GM18505 (cell line): ENCODE measurements at regions not wholly inside any gene's neighbourhood (a gene's known extent, or its start where the extent isn't known, plus 50 kb on each side); places are given as distances from the start of the nearest gene placed in this dataset.

Experiments used
- ATAC-seq: cut with Tn5 transposase; IDR thresholded peaks from one replicate; pipeline ENCODE4 v1.9.1; 2021; ENCODE audit not compliant: unreplicated experiment
- POLR2A ChIP-seq: IDR thresholded peaks from 4 replicates; pipeline ENCODE4 v1.6.1; 2011; ENCODE audit warnings: borderline replicate concordance; ENCODE audit not compliant: insufficient read depth, insufficient read length; ENCODE audit errors: extremely low read depth

DNA sequence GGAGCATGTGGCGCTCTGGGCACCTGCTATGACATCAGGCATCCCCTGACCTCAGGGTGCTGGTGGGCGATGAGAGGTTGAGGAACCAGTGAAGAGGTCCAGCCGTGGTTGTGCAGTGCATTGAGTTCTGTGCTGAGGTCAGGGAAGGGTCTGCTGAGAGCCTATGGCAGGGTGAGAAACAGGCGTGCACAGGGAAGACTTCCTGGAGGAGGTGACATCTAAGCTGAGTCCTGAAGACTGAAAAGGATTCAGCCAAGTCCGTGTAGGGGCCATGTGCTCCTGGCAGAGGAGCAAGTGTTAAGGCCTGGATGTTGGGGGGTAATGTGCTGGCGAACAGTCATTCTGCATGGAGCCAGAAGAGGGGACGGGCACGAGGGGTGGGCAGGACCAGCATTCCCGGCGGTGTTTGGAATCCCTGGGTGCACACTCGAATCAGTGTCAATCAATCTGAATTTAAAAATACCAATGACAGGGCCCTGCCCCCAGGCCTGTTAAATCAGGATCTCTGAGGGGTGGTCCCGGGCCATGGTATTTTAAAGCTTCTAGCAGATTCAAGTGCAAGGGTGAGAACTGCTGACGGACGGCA lies 65.8 kb upstream of the CIBAR2 start:
- ATAC-seq, result no peak

GRCh38 chr16:85178596-85178995 lies 66.3 kb upstream of the CIBAR2 start:
- TF ChIP-seq POLR2A, result no peak
- no peak for ATAC-seq

More for the DNA sequence above, 65.8 kb upstream of the CIBAR2 start:
- TF ChIP-seq POLR2A, result no peak

GRCh38 chr16:85179344-85180046 lies 67.2 kb upstream of the CIBAR2 start:
- ATAC-seq, result no peak
- TF ChIP-seq POLR2A, result no peak

GRCh38 chr16:85180047-85180826 lies 68.0 kb upstream of the CIBAR2 start:
- no peak for ATAC-seq
- no peak for TF ChIP-seq POLR2A

DNA sequence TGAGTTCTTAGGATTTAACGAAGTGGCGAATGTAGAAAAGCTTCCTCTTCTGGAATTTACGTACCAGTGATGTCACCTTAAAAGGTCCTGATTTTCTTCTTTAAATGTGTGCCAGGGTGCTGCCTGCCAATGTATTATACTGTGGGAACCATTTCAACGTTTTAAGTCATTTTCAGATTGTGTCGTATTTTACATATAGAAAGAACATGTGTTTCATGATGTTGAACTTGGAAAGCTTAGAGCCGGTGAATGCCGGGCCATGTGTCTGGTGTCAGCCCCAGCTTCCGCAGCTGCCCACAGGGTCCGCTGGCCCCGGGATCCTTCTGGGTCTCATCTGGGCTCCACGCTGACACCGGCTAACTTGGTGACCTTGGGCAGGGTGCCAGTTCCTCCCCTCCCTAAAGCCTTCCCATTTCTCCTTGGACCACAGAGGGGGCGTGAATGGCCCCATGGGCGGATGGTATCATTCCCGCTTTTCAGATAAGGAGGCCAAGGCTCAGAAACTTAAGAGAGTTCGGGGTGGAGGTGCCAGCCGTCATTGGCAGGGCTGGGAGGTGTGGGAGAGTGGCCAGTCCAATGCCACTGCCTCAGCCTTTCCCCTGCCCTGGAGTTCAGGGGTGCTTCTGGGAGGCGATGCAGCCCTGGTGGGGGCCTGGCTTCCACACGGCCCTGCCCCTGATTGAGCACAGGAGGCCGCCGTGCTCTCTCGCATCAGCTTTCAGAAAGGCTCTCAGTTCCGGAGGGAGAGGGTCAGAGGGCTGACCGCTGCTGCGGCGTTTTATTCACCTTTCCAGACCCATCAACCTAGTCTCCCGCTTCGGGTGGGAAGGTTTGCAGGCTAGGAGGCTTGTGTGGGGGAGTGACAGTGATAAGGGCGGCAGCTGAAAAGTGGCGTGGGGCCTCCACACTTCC lies 68.8 kb upstream of the CIBAR2 start:
- ATAC-seq, result no peak
- TF ChIP-seq POLR2A, result no peak

- ATAC-seq, result no peak
- TF ChIP-seq POLR2A, result no peak
These were observed 69.5 kb upstream of the CIBAR2 start for GRCh38 chr16:85181739-85182129.

DNA sequence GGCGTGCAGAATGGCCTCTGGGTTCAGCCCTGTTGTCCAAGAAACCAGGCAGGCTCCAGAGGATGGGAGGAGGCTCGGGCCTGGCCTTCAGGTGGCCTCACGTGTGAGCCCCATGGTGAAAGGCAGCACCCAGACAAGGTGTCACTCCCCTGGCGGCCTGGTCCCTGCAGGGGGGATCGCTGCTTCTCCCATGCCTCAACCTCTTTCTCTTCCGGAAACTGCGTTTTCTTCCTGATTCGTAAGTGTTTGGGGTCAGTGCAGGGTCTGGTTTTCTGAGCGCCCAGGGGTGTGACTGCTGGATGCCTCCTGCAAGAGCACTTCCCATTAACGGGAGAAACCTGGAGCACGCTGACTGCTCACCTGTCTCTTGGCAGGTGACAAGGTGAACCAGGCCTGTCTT lies 70.0 kb upstream of the CIBAR2 start:
- no peak for ATAC-seq
- TF ChIP-seq POLR2A, result no peak

GRCh38 chr16:85182774-85183173 lies 70.5 kb upstream of the CIBAR2 start:
- ATAC-seq, result no peak
- no peak for TF ChIP-seq POLR2A

GRCh38 chr16:85183564-85183963 lies 71.3 kb upstream of the CIBAR2 start:
- ATAC-seq, result no peak
- no peak for TF ChIP-seq POLR2A

DNA sequence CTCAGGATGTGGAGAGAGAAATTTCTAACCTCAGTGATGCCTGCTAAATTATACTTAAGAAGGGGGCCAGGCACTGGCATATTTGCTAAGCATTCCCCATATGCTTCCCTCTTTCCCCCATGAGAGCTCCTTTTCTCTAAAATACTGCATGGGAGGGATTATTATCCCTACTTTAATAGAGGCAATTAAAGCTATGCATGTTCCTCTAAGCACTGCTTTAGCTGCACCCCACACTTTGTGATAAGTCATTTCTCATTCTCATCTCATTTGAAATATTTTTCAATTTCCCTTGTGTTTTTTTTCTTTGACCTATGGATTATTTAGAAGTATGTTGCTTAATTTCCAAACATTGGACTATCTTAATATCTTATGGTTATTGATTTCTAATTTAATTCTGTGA lies 72.1 kb upstream of the CIBAR2 start:
- no peak for TF ChIP-seq POLR2A
- ATAC-seq, result no peak

DNA sequence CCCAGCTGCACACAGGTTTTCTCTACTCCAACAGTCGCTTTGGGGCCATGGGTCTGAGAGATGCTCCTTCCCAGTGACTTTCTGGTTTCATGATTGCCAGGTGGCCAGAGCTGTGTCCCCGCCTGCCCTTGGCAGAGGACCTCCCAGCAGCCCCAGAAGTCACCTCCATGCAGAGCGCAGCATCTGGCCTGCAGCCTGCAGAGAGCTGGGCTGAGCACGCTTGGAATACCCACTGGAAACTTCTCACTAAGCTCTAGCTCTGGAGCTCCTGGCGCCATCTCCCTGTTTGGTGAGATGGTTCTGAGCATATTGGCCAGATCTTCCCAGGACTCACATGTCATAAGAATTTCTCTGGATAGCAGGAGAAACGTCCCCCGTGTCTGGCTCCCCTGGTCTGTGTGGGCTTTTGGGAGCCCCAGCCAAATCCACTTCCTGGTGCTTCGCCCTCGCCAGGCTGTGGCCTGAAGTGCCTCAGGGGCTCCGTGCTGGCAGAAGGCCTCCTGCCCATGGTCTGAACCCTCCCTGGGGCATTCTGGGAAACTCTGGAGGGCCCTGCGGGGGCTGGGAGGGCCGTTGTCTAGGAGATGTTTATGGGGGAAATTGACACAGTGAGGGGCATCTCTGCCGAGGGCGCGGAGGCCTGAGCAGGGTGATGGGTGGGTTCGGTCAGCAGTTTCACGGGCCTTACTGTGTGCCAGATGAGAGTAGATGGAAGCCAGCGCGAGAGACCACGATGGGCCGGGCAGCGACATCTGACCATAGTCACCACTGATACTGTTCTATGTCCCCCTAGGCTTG lies 73.2 kb upstream of the CIBAR2 start:
- no peak for ATAC-seq
- TF ChIP-seq POLR2A, result no peak

GRCh38 chr16:85187002-85187401 lies 74.7 kb upstream of the CIBAR2 start:
- no peak for TF ChIP-seq POLR2A
- ATAC-seq, result no peak

GRCh38 chr16:85187447-85187846 lies 75.2 kb upstream of the CIBAR2 start:
- no peak for ATAC-seq
- TF ChIP-seq POLR2A, result no peak

DNA sequence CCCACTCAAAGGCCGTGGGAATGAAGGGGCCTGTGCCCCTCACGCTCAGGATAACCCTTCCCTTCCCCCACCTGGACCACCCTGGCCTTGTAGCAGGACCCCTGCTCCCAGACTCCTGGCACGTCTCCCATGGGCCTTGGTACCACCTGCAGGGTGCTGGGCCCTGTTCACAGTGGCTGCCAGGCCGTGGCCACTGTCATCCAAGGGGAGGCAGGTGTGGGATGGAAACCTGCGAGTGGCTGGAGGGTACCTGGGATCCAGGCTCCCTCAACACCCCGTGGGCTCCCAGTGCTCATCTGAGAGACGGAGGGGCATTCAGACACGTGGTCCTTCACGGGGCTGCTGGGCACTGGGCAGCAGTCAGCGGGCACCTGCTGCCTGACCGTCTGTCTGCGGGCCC lies 75.6 kb upstream of the CIBAR2 start:
- ATAC-seq, result no peak
- no peak for TF ChIP-seq POLR2A
